HCT116 (cell line): ENCODE measurements at regions not wholly inside any gene's neighbourhood (a gene's known extent, or its start where the extent isn't known, plus 50 kb on each side); places are given as distances from the start of the nearest gene placed in this dataset.

ENCODE experiments used
- ATF3 ChIP-seq: IDR thresholded peaks from 2 replicates; pipeline ENCODE4 v1.6.1; 2012
- CBX3 ChIP-seq: IDR thresholded peaks from 2 replicates; pipeline ENCODE4 v1.6.1; 2012; ENCODE audit warnings: low read depth
- CEBPB ChIP-seq: IDR thresholded peaks from 2 replicates; pipeline ENCODE4 v1.6.1; 2012; ENCODE audit warnings: low read depth
- CTCF ChIP-seq, 3 experiments: fragments of 200-600 bp in 1 of 3; sonication (generic) in 1 of 3; IDR thresholded peaks in 2 of 3; conservative IDR thresholded peaks in 1 of 3; 2 replicates each; pipeline ENCODE4 v1.5.1; 2012 to 2017; ENCODE audit warnings: low read depth in 2 of 3, low read length in 2 of 3, antibody characterized with exemption in 1 of 3, borderline replicate concordance in 1 of 3, control low read depth in 1 of 3, mild to moderate bottlenecking in 1 of 3, mixed read lengths in 1 of 3, mixed run types in 1 of 3, moderate library complexity in 1 of 3; ENCODE audit not compliant: insufficient read depth in 1 of 3
- EGR1 ChIP-seq: IDR thresholded peaks from 2 replicates; pipeline ENCODE4 v1.6.1; 2012; ENCODE audit warnings: low read depth
- JUND ChIP-seq: IDR thresholded peaks from 2 replicates; pipeline ENCODE4 v1.6.1; 2012
- POLR2A ChIP-seq: IDR thresholded peaks from 2 replicates; pipeline ENCODE4 v1.7.0; 2011; ENCODE audit warnings: borderline replicate concordance; ENCODE audit not compliant: insufficient read depth, insufficient read length; ENCODE audit errors: extremely low read depth
- POLR2AphosphoS5 ChIP-seq: IDR thresholded peaks from 2 replicates; pipeline ENCODE4 v1.6.1; 2011; ENCODE audit warnings: mild to moderate bottlenecking, low read depth, low read length, moderate library complexity
- SIN3A ChIP-seq: IDR thresholded peaks from 2 replicates; pipeline ENCODE4 v1.6.1; 2012; ENCODE audit warnings: low read depth
- SRF ChIP-seq: IDR thresholded peaks from 2 replicates; pipeline ENCODE4 v1.6.1; 2012; ENCODE audit warnings: low read depth
- YY1 ChIP-seq: IDR thresholded peaks from 2 replicates; pipeline ENCODE4 v1.6.1; 2011; ENCODE audit warnings: low read length, low read depth, moderate library complexity, mild to moderate bottlenecking; ENCODE audit not compliant: insufficient replicate concordance; ENCODE audit errors: extremely low read depth
- ZBTB33 ChIP-seq: IDR thresholded peaks from 2 replicates; pipeline ENCODE4 v1.6.1; 2011; ENCODE audit warnings: mild to moderate bottlenecking, low read length, moderate library complexity; ENCODE audit not compliant: insufficient replicate concordance; ENCODE audit errors: extremely low read depth
- ZNF274 ChIP-seq: fragments of 200-500 bp; sonication (Bioruptor generic); IDR thresholded peaks from 2 replicates; pipeline ENCODE4 v1.6.1; 2014; ENCODE audit warnings: mild to moderate bottlenecking, low read depth, low read length, inconsistent platforms

- TF ChIP-seq CTCF (IDR thresholded peaks at IDR 0.05 in 2 of 3, conservative IDR thresholded peaks at IDR 0.05 in 1 of 3; ENCODE audit: borderline replicate concordance in 1 of 3, insufficient read depth in 1 of 3, low read depth in 2 of 3, low read length in 2 of 3) (no peak), POLR2A (no peak), JUND (no peak), POLR2AphosphoS5 (no peak), SRF (no peak), YY1 (no peak), ATF3 (no peak), ZBTB33 (no peak), CEBPB (no peak), ZNF274 (no peak), CBX3 (no peak), SIN3A (no peak), EGR1 (no peak)
Observed at GRCh38 chr5:20486826-20487225, 498.8 kb upstream of the CDH18 start.
